ENCODE measurements at regions not wholly inside any gene's neighbourhood (a gene's known extent, or its start where the extent isn't known, plus 50 kb on each side); places are given as distances from the start of the nearest gene placed in this dataset.

GRCh38 chr9:13735181-13735580 lies 455.7 kb upstream of the MPDZ start:
- no peak for DNase-seq (ENCODE audit: insufficient read length)
- no peak for FAIRE-seq
- TF ChIP-seq POLR2AphosphoS5 (IDR thresholded peaks at IDR 0.05; ENCODE audit: low read depth, low read length) (no peak), POLR2A (IDR thresholded peaks at IDR 0.05; ENCODE audit: low read depth, low read length) (no peak), TAF1 (IDR thresholded peaks at IDR 0.05; ENCODE audit: borderline replicate concordance, low read depth, low read length) (no peak)

- FAIRE-seq (no peak), DNase-seq (ENCODE audit: insufficient read length) (no peak)
- TF ChIP-seq TAF1 (IDR thresholded peaks at IDR 0.05; ENCODE audit: borderline replicate concordance, low read depth, low read length) (no peak), POLR2A (IDR thresholded peaks at IDR 0.05; ENCODE audit: low read depth, low read length) (no peak), POLR2AphosphoS5 (IDR thresholded peaks at IDR 0.05; ENCODE audit: low read depth, low read length) (no peak)
These were observed 455.1 kb upstream of the MPDZ start for GRCh38 chr9:13734601-13735000.

GRCh38 chr9:13732290-13732689 lies 452.8 kb upstream of the MPDZ start:
- no peak for TF ChIP-seq TAF1 (IDR thresholded peaks at IDR 0.05; ENCODE audit: borderline replicate concordance, low read depth, low read length)
- no peak for TF ChIP-seq POLR2AphosphoS5 (IDR thresholded peaks at IDR 0.05; ENCODE audit: low read depth, low read length)
- TF ChIP-seq POLR2A (IDR thresholded peaks at IDR 0.05; ENCODE audit: low read depth, low read length) = no peak
- FAIRE-seq (no peak), DNase-seq (ENCODE audit: insufficient read length) (no peak)

GRCh38 chr9:13731637-13732036 lies 452.1 kb upstream of the MPDZ start:
- FAIRE-seq (no peak), DNase-seq (ENCODE audit: insufficient read length) (no peak)
- TF ChIP-seq POLR2A (IDR thresholded peaks at IDR 0.05; ENCODE audit: low read depth, low read length) (no peak), TAF1 (IDR thresholded peaks at IDR 0.05; ENCODE audit: borderline replicate concordance, low read depth, low read length) (no peak), POLR2AphosphoS5 (IDR thresholded peaks at IDR 0.05; ENCODE audit: low read depth, low read length) (no peak)

GRCh38 chr9:13729955-13730354 lies 450.5 kb upstream of the MPDZ start:
- no peak for TF ChIP-seq TAF1 (IDR thresholded peaks at IDR 0.05; ENCODE audit: borderline replicate concordance, low read depth, low read length)
- no peak for TF ChIP-seq POLR2AphosphoS5 (IDR thresholded peaks at IDR 0.05; ENCODE audit: low read depth, low read length)
- no peak for TF ChIP-seq POLR2A (IDR thresholded peaks at IDR 0.05; ENCODE audit: low read depth, low read length)
- DNase-seq (ENCODE audit: insufficient read length) = no peak
- no peak for FAIRE-seq

- TF ChIP-seq TAF1 (IDR thresholded peaks at IDR 0.05; ENCODE audit: borderline replicate concordance, low read depth, low read length) (no peak), POLR2AphosphoS5 (IDR thresholded peaks at IDR 0.05; ENCODE audit: low read depth, low read length) (no peak), POLR2A (IDR thresholded peaks at IDR 0.05; ENCODE audit: low read depth, low read length) (no peak)
- DNase-seq (ENCODE audit: insufficient read length) (no peak), FAIRE-seq (no peak)
These were observed 449.7 kb upstream of the MPDZ start for GRCh38 chr9:13728917-13729811.

GRCh38 chr9:13728131-13728530 lies 448.6 kb upstream of the MPDZ start:
- FAIRE-seq (no peak), DNase-seq (ENCODE audit: insufficient read length) (no peak)
- no peak for TF ChIP-seq POLR2A (IDR thresholded peaks at IDR 0.05; ENCODE audit: low read depth, low read length)
- no peak for TF ChIP-seq POLR2AphosphoS5 (IDR thresholded peaks at IDR 0.05; ENCODE audit: low read depth, low read length)
- TF ChIP-seq TAF1 (IDR thresholded peaks at IDR 0.05; ENCODE audit: borderline replicate concordance, low read depth, low read length) = no peak

- DNase-seq (ENCODE audit: insufficient read length) = no peak
- TF ChIP-seq POLR2A (IDR thresholded peaks at IDR 0.05; ENCODE audit: low read depth, low read length) (no peak), TAF1 (IDR thresholded peaks at IDR 0.05; ENCODE audit: borderline replicate concordance, low read depth, low read length) (no peak), POLR2AphosphoS5 (IDR thresholded peaks at IDR 0.05; ENCODE audit: low read depth, low read length) (no peak)
- FAIRE-seq = no peak
These were observed 447.3 kb upstream of the MPDZ start for GRCh38 chr9:13726746-13727145.

GRCh38 chr9:13725516-13725915 lies 446.0 kb upstream of the MPDZ start:
- FAIRE-seq (no peak), DNase-seq (ENCODE audit: insufficient read length) (no peak)
- TF ChIP-seq POLR2A (IDR thresholded peaks at IDR 0.05; ENCODE audit: low read depth, low read length) = no peak
- TF ChIP-seq POLR2AphosphoS5 (IDR thresholded peaks at IDR 0.05; ENCODE audit: low read depth, low read length) = no peak
- no peak for TF ChIP-seq TAF1 (IDR thresholded peaks at IDR 0.05; ENCODE audit: borderline replicate concordance, low read depth, low read length)

- TF ChIP-seq TAF1 (IDR thresholded peaks at IDR 0.05; ENCODE audit: borderline replicate concordance, low read depth, low read length) = no peak
- no peak for TF ChIP-seq POLR2A (IDR thresholded peaks at IDR 0.05; ENCODE audit: low read depth, low read length)
- no peak for TF ChIP-seq POLR2AphosphoS5 (IDR thresholded peaks at IDR 0.05; ENCODE audit: low read depth, low read length)
- DNase-seq (ENCODE audit: insufficient read length) = no peak
- no peak for FAIRE-seq
These were observed 442.2 kb upstream of the MPDZ start for GRCh38 chr9:13721481-13722235.

GRCh38 chr9:13719981-13720676 lies 440.6 kb upstream of the MPDZ start:
- DNase-seq (ENCODE audit: insufficient read length) = no peak
- TF ChIP-seq POLR2AphosphoS5 (IDR thresholded peaks at IDR 0.05; ENCODE audit: low read depth, low read length) = no peak
- no peak for TF ChIP-seq TAF1 (IDR thresholded peaks at IDR 0.05; ENCODE audit: borderline replicate concordance, low read depth, low read length)
- TF ChIP-seq POLR2A (IDR thresholded peaks at IDR 0.05; ENCODE audit: low read depth, low read length) = no peak
- FAIRE-seq = no peak

Measured in GM12892 (cell line).